PFSK-1 (cell line): ENCODE measurements at regions not wholly inside any gene's neighbourhood (a gene's known extent, or its start where the extent isn't known, plus 50 kb on each side); places are given as distances from the start of the nearest gene placed in this dataset.

Experiments
- FOXP2 ChIP-seq: optimal IDR thresholded peaks from 2 replicates; pipeline ENCODE3; 2011; ENCODE audit warnings: borderline replicate concordance, control low read depth, inconsistent platforms; ENCODE audit not compliant: insufficient read depth; ENCODE audit errors: extremely low read length, extremely low read depth
- POLR2AphosphoS5 ChIP-seq: IDR thresholded peaks from 2 replicates; pipeline ENCODE4 v1.6.1; 2012; ENCODE audit warnings: low read depth, mild to moderate bottlenecking, control low read depth, low read length, moderate library complexity
- SIN3A ChIP-seq: IDR thresholded peaks from 2 replicates; pipeline ENCODE4 v1.6.1; 2012; ENCODE audit warnings: mild to moderate bottlenecking, low read length, moderate library complexity, borderline replicate concordance; ENCODE audit not compliant: insufficient read depth
- TAF1 ChIP-seq: IDR thresholded peaks from 2 replicates; pipeline ENCODE4 v1.6.1; 2012; ENCODE audit warnings: low read length, control low read depth, borderline replicate concordance; ENCODE audit not compliant: insufficient read depth
- TF ChIP-seq, protein P1 (sequence below), 2 experiments: IDR thresholded peaks; 2 replicates each; pipeline versions ENCODE4 v1.6.1 to v1.8.0; 2011 to 2012; ENCODE audit warnings: low read depth in 2 of 2, low read length in 2 of 2, control low read depth in 1 of 2, inconsistent platforms in 1 of 2, mild to moderate bottlenecking in 1 of 2, moderate library complexity in 1 of 2; ENCODE audit not compliant: insufficient read depth in 1 of 2

DNA sequence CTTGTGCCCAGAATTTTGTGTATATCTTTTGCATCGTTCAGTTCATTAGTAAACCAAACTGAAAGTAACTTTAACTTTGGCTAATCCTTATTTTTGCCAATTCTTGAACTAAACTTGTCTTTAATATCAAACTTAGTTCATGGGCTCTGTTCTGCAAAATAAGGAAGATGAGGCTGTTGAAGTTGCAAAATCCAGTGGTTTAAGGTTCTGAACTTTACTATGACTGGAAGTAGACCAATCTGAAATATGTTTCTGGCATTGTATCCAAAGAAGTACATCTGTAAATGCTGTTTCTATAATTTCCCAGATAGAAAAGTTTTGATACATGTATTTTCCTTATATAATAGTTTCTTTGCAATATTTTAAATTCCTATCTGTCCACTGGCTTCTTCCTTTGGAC is 238.1 kb downstream of the CETN3 start:
- TF ChIP-seq, protein P1, sequence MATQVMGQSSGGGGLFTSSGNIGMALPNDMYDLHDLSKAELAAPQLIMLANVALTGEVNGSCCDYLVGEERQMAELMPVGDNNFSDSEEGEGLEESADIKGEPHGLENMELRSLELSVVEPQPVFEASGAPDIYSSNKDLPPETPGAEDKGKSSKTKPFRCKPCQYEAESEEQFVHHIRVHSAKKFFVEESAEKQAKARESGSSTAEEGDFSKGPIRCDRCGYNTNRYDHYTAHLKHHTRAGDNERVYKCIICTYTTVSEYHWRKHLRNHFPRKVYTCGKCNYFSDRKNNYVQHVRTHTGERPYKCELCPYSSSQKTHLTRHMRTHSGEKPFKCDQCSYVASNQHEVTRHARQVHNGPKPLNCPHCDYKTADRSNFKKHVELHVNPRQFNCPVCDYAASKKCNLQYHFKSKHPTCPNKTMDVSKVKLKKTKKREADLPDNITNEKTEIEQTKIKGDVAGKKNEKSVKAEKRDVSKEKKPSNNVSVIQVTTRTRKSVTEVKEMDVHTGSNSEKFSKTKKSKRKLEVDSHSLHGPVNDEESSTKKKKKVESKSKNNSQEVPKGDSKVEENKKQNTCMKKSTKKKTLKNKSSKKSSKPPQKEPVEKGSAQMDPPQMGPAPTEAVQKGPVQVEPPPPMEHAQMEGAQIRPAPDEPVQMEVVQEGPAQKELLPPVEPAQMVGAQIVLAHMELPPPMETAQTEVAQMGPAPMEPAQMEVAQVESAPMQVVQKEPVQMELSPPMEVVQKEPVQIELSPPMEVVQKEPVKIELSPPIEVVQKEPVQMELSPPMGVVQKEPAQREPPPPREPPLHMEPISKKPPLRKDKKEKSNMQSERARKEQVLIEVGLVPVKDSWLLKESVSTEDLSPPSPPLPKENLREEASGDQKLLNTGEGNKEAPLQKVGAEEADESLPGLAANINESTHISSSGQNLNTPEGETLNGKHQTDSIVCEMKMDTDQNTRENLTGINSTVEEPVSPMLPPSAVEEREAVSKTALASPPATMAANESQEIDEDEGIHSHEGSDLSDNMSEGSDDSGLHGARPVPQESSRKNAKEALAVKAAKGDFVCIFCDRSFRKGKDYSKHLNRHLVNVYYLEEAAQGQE (IDR thresholded peaks at IDR 0.05; ENCODE audit: insufficient read depth in 1 of 2, low read depth in 2 of 2, low read length in 2 of 2), result no peak
- TF ChIP-seq TAF1 (no peak), POLR2AphosphoS5 (no peak), SIN3A (no peak), FOXP2 (no peak)
